Upper lobe of left lung (tissue), 4 donors: ENCODE measurements at regions not wholly inside any gene's neighbourhood (a gene's known extent, or its start where the extent isn't known, plus 50 kb on each side); places are given as distances from the start of the nearest gene placed in this dataset.
"Not testable (repeated sequence)": the region's sequence is repeated elsewhere in the genome, so short reads cannot be mapped to it uniquely, and the experiment has no call there.

Experiments used
- CTCF ChIP-seq, 6 experiments: fragments of 450-650 bp in 4 of 6; fragments of 200-600 bp in 2 of 6; sonication (generic) in 2 of 6; IDR thresholded peaks; one replicate each; pipeline ENCODE4 v1.5.1; 2016 to 2019; ENCODE audit warnings: antibody characterized with exemption in 6 of 6
- EP300 ChIP-seq, 4 donors: sonication (generic); formaldehyde crosslinking; IDR thresholded peaks; one replicate each; pipeline ENCODE4 v1.5.1; 2017; ENCODE audit warnings: antibody characterized with exemption in 4 of 4, control low read depth in 2 of 4
- POLR2A ChIP-seq, 4 donors: fragments of 450-650 bp; IDR thresholded peaks; one replicate each; pipeline ENCODE4 v1.5.1; 2016 to 2017; ENCODE audit warnings: antibody characterized with exemption in 4 of 4, mild to moderate bottlenecking in 2 of 4
- POLR2AphosphoS5 ChIP-seq, 2 donors: sonication (generic); formaldehyde crosslinking; IDR thresholded peaks; one replicate each; pipeline ENCODE4 v1.5.1; 2017; ENCODE audit warnings: antibody characterized with exemption in 2 of 2

GRCh38 chr21:13986996-13987958 is 223.5 kb downstream of the LIPI start:
- not testable (repeated sequence) for TF ChIP-seq CTCF, POLR2AphosphoS5, EP300, POLR2A (IDR thresholded peaks at IDR 0.05)
